GM18519 (cell line): ENCODE measurements at regions not wholly inside any gene's neighbourhood (a gene's known extent, or its start where the extent isn't known, plus 50 kb on each side); places are given as distances from the start of the nearest gene placed in this dataset.

Experiments used
- ATAC-seq: cut with Tn5 transposase; IDR thresholded peaks from one replicate; pipeline ENCODE4 v1.9.1; 2021; ENCODE audit warnings: mild to moderate bottlenecking, moderate library complexity; ENCODE audit not compliant: unreplicated experiment, low FRiP score

GRCh38 chr6:113551168-113551567, 306.0 kb upstream of the MARCKS start:
- ATAC-seq = no peak

- no peak for ATAC-seq
Observed at GRCh38 chr6:113556775-113557174, 300.4 kb upstream of the MARCKS start.

GRCh38 chr6:113558431-113558830, 298.7 kb upstream of the MARCKS start:
- no peak for ATAC-seq

- no peak for ATAC-seq
Observed at GRCh38 chr6:113558966-113559365, 298.2 kb upstream of the MARCKS start.

- ATAC-seq = no peak
Observed at GRCh38 chr6:113560376-113560775, 296.8 kb upstream of the MARCKS start.

GRCh38 chr6:113560908-113561307, 296.2 kb upstream of the MARCKS start:
- ATAC-seq = no peak

GRCh38 chr6:113562248-113562647, 294.9 kb upstream of the MARCKS start:
- peak; percentile 34 for ATAC-seq

GRCh38 chr6:113564371-113565171, 292.6 kb upstream of the MARCKS start:
- ATAC-seq = peak; percentile 51

- no peak for ATAC-seq
Observed at GRCh38 chr6:113565306-113565705, 291.8 kb upstream of the MARCKS start.

- no peak for ATAC-seq
Observed at GRCh38 chr6:113570161-113570560, 287.0 kb upstream of the MARCKS start.

- no peak for ATAC-seq
Observed at GRCh38 chr6:113570641-113571040, 286.5 kb upstream of the MARCKS start.

GRCh38 chr6:113574147-113574546, 283.0 kb upstream of the MARCKS start:
- ATAC-seq = no peak

GRCh38 chr6:113576310-113576709, 280.8 kb upstream of the MARCKS start:
- ATAC-seq = no peak

GRCh38 chr6:113578691-113579090, 278.5 kb upstream of the MARCKS start:
- ATAC-seq = no peak

- ATAC-seq = no peak
Observed at GRCh38 chr6:113584767-113585166, 272.4 kb upstream of the MARCKS start.

- no peak for ATAC-seq
Observed at GRCh38 chr6:113585246-113585645, 271.9 kb upstream of the MARCKS start.

- ATAC-seq = no peak
Observed at GRCh38 chr6:113586413-113587077, 270.6 kb upstream of the MARCKS start.

- no peak for ATAC-seq
Observed at GRCh38 chr6:113587078-113587699, 270.0 kb upstream of the MARCKS start.

GRCh38 chr6:113588646-113589045, 268.5 kb upstream of the MARCKS start:
- ATAC-seq = no peak

- ATAC-seq = no peak
Observed at GRCh38 chr6:113591896-113592827, 265.0 kb upstream of the MARCKS start.
